NCI-H2227 treated with DMSO at 0.1 percent for 48 hours (cell line): ENCODE measurements at regions not wholly inside any gene's neighbourhood (a gene's known extent, or its start where the extent isn't known, plus 50 kb on each side); places are given as distances from the start of the nearest gene placed in this dataset.
A peak's percentile ranks its signal among the peaks of the same experiment; 100 is the strongest.
"Not testable (repeated sequence)": the region's sequence is repeated elsewhere in the genome, so short reads cannot be mapped to it uniquely, and the experiment has no call there.

Experiments
- DNase-seq: peaks from one replicate; lab custom pipeline; 2025; lab: John Stamatoyannopoulos, UW

DNA sequence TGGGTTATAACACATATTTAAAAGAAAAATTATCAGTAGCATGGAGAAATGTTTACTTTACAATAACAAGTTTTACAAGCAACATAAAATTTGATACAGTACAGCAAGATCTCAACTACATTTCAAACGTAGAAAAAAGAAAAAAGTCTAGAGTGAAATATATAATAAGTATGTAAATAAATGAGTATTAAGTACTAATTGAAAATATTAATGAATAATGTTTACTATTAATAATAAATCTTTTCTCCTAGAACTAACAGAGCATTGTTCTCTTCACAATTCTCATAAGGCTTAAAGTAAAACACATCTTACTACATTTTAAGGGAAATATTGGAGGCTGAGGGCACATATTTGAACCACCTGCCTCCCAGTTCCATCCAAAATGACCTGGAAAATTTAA, 72.1 kb downstream of the TMEM212 start:
- DNase-seq, result no peak

DNA sequence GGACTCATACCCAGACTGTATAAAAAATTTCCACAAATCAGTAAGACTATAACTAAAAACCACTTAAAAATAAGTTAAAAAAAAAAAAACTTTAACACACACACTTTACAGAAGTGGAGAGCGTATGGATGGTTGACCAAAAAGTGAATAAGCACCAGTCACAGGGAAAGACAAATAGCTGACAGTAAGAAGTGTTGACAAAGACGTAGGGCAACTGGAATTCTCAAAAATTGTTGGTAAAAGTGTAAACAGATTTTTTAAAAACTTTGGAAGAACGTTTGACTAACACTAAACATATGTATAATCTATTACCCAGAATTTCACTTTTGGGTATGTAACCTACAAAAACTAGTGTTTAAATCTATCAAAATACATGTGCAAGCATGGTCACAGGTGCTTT, 73.7 kb downstream of the TMEM212 start:
- no peak for DNase-seq

DNA sequence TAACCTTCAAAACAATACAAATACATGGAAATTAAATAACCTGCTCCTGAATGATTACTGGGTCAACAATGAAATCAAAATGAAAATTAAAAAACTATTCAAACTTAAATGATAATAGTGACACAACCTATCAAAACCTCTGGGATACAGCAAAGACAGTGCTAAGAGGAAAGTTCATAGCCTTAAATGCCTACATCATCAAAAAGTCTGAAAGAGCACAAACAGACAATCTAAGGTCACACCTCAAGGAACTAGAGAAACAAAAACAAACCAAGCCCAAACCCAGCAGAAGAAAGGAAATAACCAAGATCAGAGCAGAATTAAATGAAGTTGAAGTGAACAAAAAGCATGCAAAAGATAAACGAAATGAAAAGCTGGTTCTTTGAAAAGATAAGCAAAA, 79.5 kb downstream of the TMEM212 start:
- DNase-seq, result not testable (repeated sequence)

DNA sequence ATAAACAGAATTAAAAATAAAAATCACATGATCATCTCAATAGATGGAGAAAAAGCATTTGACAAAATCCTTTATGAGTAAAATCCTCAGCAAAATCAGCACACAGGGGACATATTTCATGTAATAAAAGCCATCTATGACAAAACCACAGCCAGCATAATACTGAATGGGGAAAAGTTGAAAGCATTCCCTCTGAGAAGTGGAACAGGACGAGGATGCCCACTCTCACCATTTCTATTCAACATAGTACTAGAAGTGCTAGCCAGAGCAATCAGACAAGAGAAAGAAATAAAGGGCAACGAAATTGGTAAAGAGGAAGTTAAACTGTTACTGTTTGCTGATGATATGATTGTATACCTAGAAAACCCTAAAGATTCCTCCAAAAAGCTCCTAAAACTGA, 80.5 kb downstream of the TMEM212 start:
- DNase-seq, result not testable (repeated sequence)

DNA sequence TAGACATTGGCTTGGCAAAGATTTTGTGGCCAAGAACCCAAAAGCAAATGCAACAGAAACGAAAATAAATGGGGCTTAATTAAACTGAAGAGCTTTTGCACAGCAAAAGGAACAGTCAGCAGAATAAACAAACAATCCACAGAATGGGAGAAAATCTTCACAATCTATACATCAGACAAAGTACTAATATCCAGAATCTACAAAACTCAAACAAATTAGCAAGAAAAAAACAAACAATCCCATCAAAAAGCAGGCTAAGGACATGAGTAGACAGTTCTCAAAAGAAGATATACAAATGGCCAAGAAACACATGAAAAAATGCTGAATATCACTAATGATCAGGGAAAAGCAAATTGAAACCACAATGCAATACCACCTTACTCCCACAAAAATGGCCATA, 81.7 kb downstream of the TMEM212 start:
- DNase-seq, result not testable (repeated sequence)

DNA sequence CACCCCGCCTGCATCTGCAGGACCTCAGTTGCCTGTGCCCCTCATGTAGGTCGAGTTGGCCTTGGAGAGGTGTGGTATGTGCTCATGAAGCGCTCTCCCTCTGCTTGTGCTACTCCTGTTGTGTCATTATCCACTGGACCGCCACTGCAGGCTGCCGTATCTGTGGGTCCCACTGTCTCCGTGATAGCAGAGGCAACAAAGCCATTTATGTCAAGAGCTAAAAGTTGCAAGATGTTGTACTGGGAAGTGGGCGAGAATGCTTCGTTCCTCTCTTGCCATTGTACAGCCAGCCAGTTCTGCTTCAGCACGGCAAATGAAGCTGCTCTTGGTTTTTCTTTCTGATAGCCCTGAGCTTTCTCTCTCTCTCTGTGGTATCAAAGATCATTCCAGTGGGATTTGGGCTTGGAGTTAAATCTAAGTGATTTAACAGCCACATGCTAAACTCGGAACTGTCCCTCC, 89.0 kb downstream of the TMEM212 start:
- DNase-seq, result no peak

DNA sequence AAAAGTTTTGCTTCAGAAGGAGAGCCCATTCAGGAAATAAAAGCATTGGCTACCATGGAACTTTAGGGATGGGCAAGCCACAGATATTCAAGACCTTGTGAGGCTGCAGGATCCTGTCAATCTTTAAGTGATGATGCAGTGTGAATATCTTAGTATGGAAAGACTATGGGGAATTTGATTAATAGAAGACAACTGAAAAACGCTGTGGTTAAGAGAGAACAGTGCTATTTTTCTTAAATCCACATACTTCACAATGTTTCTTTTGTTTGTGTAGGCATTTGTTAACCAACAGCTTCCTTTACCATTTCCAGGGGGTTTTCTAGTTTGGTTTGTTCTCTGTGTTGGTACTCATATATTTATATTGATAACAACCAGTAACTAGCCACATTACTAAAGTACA, 90.3 kb downstream of the TMEM212 start:
- no peak for DNase-seq

DNA sequence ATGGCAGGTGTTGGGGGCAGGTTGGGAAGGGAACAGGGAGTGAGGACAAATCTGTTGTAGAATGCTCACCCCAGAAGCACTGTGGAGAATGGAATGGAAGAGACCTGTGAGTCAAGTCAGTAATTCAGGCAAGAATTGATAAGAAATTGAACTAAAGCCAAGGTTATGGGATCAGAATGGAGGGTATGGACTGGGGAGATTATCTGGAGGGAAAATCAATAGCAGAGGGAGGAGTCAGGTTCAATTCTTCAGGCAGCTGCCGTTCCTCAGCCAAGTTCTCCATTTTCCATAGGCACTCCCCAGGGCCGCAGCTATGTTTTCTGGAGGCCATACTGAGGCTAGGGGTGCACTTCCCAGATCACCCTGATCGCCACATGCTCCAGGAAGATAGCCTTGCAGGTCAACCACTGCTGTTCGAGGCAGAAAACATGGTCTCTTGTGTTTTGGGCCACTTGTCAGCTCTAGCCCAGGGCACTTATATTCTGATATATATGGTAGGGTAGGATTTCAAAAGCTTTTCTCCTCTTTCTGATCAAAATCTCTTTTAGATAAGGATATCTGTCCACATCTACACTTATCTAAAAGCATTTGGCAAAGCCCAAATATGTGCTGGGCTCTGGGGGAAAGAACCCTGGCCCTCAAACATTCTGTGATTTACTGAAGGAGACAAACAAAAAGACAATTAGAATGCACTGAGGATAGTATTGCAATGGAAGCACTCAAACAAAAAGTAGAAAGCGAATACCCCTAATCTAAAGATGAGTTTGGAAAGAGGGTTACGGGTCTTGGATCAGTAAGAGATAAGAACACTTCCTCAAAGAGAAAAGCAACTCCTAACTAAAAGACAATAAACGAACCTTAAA, 92.3 kb downstream of the TMEM212 start:
- no peak for DNase-seq

DNA sequence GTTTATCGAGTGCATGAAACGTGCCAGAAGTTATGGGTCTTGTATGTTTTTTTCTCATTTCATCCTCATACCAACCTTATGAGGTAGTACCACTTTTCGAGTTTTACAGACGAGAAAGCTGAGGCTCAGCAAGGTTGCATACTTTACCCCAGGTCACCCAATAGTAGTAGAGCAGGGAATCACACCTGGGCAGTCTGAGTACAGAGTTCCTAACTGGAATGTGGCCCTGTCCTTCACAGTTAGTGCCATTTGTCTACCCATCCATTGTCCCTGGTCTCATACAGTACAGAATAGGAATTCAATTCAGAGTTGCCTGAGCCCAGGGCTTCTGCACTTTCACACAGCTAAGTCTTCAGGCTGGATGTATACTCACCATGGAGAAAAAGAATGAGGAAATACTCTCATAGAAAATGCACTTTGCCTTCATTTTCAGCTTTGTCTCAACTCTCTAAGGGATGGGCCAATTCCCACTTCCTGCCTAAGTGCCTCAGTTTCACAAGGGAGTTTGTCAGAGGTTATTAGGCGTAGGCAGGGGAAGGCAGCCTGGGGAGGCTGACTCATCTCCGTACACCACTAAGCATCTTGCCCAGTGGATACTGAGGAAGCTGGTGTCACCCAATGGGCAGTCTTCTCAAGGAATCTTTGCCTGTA, 93.2 kb downstream of the TMEM212 start:
- DNase-seq, result no peak

DNA sequence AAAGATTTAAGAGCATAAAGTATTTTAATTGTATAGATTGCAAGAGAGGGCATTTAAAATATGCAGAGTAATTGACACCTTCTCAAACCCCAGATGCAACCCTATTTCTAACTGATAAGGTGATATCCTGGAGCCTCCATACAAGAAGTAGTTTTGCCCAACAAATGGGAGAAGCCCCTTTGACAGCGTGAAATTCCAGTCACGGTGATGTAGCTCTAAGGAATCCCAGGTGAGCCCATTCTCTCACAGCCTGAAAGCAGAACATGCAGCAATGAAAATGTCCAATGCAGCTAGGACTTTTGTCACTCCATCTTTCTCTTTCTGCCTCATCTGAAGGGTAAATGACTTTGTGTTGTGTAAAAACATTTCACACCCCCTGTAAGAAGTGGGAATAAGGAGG, 96.4 kb downstream of the TMEM212 start:
- no peak for DNase-seq

DNA sequence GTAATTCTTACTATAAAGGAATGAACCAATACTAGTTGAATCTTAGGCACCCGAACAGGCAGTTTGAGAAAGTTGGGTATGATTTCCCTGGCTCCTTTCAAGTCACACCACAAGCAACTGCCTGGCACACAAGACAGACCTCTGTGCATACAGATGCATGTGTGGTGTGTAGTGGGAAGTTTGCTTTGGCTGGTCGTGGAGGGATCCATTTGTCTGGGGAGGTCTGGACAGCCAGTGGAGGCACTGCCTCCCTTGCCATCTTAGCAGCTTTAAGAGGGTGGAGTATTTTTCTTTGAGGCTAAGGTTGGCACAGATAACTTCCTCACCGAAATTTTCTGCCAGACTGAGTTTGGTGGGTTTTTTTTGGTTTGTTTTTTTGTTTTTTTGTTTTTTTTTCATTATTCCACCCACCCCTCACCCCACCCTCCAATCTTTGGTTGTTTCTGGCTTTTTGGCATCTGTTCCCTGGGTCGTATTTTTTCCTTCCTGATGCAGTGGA, 97.1 kb downstream of the TMEM212 start:
- no peak for DNase-seq

DNA sequence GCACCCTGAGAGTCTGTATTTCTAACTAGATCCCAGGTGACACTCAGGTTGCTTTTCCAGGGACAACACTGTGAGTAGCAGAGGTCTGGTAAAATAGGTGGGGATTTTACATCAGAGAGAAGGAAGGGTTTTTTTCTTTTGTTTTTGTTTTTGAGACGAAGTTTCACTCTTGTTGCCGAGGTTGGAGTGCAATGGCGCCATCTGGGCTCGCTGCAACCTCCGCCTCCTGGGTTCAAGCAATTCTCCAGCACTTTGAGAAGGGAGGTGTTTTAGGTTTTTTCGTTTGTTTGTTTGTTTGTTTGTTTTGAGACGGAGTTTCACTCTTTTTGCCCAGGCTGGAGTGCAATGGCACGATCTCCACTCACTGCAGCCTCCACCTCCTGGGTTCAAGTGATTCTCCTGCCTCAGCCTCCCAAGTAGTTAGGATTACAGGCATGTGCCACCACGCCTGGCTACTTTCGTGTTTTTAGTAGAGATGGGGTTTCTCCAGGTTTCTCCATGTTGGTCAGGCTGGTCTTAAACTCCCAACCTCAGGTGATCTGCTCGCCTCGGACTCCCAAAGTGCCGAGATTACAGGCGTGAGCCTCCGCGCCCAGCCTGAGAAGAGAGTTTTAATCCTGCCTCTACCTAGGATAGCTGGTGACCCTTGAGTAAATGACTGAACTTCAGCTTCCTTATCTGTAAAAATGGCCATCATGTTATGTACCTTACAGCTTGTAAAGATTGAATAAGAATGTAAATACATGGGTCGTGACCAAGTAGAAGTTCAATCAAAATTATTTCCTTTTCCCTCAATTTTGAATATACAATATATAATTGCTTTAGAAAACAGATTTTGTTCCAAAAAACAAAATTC, 95.9 kb upstream of the FNDC3B start:
- no peak for DNase-seq

DNA sequence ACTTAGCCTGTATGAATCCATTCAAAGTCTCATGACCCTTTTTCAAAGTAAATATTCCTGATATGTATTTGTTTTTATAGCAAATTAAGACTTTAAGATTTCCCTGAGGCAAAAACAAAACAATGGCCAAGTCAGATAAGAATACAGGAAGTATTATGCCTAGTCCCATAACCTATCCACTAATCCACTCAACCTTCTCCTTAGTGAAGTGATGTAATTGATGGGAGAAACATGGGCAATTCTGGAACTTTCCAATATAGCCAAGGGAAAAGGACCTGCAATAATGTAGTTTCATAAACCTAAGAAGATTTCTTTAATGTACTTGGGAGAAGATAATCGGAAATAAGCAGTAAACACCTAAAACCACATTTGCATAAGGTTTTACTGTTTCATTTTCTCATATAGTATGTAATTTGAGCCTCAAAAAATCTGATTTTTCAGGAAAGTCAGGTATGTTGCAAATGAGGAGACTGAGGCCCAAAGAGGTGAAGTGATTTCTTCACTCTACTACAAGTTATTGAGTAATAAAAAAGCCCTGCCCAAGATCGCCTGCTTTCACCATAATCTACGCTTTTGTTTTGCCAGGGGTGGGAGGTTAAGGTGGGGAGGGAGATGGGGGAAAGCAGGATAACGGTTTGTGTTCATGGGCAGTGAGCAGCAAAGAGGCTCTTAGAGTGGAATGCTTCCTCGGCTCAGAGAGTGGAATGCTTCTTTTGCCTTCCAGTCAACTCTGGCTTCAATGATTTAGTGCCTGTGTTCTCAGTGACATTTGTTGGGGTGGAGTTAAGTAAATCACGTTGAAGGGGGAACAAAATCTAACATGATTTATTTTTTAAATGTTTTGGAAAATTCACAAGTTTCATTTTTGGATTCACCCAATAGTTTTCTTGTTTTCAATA, 95.0 kb upstream of the FNDC3B start:
- no peak for DNase-seq

DNA sequence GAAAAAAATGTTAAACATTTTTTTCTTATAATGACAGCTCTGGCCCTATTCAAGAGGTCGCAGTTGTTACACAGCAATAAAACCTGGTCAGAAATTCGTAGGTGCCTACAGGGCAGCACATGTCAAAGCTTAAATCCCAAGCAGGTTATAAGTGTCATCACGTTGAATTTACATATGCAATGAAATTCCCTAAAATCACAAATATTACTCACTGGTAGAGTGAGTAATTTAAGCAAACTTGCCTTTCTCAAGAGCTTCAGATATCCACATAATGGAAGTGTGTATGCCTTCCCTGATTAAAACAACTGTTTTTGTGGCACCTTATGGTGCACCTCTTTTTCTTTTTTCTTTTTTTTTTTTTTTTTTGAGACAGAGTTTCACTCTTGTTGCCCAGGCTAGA, 90.7 kb upstream of the FNDC3B start:
- DNase-seq, result no peak

DNA sequence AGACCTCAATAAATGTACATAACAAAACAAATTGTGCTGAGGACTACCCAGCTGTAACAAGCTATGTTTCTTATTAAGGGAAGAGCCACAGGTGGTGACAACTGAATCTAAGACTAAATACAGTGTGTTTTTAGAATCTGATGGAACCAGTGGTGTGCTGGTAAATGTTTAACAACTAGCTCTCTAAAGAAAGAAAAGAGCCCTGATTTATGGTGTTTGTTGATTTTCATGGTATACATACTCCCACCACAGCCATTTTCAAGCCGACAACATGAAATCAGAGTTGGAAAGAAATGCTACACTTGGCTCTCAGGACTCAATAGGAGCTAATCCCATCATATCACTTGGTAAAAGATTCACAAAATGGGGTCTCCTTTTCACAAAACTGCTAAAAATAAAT, 89.8 kb upstream of the FNDC3B start:
- DNase-seq, result no peak

DNA sequence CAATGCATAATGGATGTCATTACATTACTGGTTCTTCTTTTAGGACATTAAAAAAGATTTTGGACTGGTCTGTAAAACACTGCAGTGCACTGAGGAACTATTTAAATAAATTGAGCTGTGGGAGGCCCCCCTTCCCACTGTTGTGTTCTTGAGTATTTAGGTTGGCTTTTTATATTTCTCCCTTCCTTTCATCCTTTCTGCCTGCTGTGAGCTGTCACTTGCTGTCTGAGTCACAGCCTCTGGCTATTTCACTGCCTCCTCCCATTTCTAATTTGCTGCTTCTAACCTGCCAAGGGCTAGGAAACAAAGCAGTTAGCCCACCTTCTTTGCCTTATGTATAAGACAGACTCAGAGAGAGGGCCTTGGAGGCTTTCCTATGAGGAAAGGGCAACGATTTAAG, 89.0 kb upstream of the FNDC3B start:
- peak; percentile 82 for DNase-seq

DNA sequence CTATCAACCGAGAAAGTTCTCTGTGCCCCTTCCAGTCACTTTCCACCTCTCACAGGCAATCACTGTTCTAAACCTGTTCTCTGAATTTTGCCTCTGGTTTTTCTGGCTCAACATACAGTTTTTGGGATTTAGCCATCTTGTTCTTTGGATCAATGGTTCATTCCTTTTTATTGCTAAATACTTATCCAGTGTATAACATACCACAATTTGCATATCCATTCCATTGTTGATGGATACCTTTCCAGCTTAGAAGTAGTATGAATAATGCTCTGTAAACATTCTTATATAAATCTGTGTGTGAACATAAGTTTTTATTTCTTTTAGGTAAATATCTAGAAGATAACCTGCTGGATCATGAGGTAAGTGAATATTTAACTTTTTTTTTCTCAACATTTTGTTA, 87.8 kb upstream of the FNDC3B start:
- no peak for DNase-seq

DNA sequence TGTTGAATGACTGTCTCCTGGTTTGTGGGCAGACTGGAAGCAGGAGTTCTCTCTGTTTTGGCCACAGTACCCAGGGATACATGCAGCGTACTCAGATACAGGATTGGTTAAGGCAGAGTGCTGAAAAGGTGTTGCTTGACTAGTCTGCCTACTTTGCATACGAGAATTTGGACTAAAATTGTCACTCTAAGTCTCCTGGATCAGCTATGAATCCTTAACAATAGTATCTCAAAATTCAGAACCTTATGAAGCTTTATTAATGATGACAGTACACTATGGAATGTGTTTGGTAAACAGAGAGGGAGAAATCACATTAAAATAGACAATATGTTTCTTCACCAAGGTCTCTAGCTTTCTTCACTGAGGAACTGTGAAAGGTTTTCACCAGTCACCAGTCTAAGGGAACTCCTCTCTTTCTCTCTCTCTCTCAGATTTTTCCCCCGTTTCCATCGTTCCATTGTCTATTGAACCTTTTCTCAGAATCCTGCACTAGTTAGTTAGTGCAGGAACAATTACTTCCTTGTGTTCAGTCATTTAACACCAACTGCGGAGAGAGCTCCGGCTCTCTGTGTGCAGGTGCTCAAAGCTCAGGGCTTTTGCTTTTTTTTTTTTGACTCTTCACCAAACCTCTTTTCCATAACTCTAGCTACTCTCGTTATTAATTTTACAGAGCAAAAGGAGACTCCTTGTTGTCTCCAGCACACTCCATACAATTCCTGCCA, 85.9 kb upstream of the FNDC3B start:
- no peak for DNase-seq

DNA sequence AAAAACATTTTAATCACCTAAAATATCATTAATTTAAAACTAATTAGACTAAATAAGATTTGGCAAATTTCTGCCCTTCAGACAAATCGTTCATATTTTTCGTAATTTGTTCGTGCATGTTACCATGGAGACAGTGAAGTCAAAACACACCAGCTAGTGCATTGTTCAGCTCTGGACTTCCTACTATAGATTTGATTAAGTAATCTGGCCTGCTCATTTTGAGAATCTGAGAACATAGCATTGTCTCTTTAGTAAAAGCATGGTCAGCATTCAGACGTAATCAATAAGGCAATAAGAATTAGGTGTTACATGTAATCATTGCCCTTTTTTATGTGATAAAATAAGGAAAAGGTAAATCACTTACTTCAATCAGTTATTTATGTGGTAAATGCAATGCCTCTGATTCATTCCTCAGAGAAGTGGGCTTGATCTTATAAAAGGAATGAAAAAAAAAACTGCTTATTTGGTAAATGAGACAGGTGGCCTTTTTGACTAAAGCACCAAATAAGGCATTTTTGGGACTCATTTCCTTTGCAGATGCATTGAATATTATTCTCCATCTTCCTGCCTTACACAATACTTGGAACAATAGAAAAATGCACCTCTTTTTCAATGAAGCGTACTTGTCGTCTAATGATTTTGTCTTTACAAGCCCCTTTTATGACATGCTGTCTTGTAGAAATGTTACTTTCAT, 84.5 kb upstream of the FNDC3B start:
- DNase-seq, result peak; percentile 14

DNA sequence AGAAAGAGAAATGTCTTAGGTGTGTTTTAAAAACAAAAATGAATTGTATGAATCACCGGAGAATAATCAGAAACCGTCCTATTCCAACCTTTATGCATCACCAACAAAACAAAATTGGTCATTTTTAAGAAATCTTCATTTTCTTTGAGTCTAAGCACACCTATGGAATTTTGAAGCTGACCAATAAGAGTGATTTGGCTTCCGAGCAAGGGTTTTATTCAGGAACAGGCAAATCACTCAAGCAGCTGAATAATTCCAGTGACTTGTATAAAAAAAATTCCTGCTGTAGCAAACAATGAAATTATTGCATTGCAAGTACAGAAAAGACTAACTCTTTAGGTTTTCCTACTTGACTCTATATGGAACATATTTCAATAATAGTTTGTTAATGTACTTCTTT, 83.8 kb upstream of the FNDC3B start:
- DNase-seq, result no peak
